Astrocyte of the spinal cord (primary cell): ENCODE measurements at regions not wholly inside any gene's neighbourhood (a gene's known extent, or its start where the extent isn't known, plus 50 kb on each side); places are given as distances from the start of the nearest gene placed in this dataset.

ENCODE experiments used
- DNase-seq: peaks from one replicate; pipeline ENCODE4 v3.0.0; 2011; ENCODE audit warnings: low read depth, low spot score
- H3K4me3 ChIP-seq: 2 replicates; pipeline ENCODE4 v1.5.1; 2011; ENCODE audit warnings: low read depth, mild to moderate bottlenecking, low read length, moderate library complexity
- CTCF ChIP-seq: IDR thresholded peaks from 2 replicates; pipeline ENCODE4 v1.5.1; 2012; ENCODE audit warnings: low read depth, mild to moderate bottlenecking, low read length, inconsistent platforms
- in situ Hi-C: cut with HindIII; loops from 2 replicates; pipeline ENCODE4 v1.10.0; 2017; ENCODE audit warnings: low sequenced_read_pairs

- in situ Hi-C loops: no loop called here
- no peak for TF ChIP-seq CTCF
- DNase-seq: no peak
- H3K4me3 ChIP-seq: no peak overlapping the region
These were observed 222.3 kb upstream of the ANKRD55 start for GRCh38 chr5:56455417-56455816.

GRCh38 chr5:56454219-56454862 is 221.2 kb upstream of the ANKRD55 start:
- no peak for DNase-seq
- no peak for TF ChIP-seq CTCF
- in situ Hi-C loops: no loop called here

GRCh38 chr5:56451742-56452141 is 218.6 kb upstream of the ANKRD55 start:
- in situ Hi-C loops: no loop called here
- DNase-seq: no peak
- no peak for TF ChIP-seq CTCF
- H3K4me3 ChIP-seq: no peak overlapping the region

More at GRCh38 chr5:56454219-56454862, 221.2 kb upstream of the ANKRD55 start:
- no peak overlapping the region for H3K4me3 ChIP-seq

- H3K4me3 ChIP-seq: no peak overlapping the region
- TF ChIP-seq CTCF: no peak
- no peak for DNase-seq
- in situ Hi-C loops: no loop called here
These were observed 217.6 kb upstream of the ANKRD55 start for GRCh38 chr5:56450766-56451165.

- no peak overlapping the region for H3K4me3 ChIP-seq
- TF ChIP-seq CTCF: no peak
- no peak for DNase-seq
- in situ Hi-C loops: no loop called here
These were observed 216.0 kb upstream of the ANKRD55 start for GRCh38 chr5:56449071-56449640.

GRCh38 chr5:56447656-56448055 is 214.5 kb upstream of the ANKRD55 start:
- TF ChIP-seq CTCF: no peak
- no peak for DNase-seq
- H3K4me3 ChIP-seq: no peak overlapping the region
- in situ Hi-C loops: no loop called here
